Mucosa of descending colon (tissue), 3 donors: ENCODE measurements at regions not wholly inside any gene's neighbourhood (a gene's known extent, or its start where the extent isn't known, plus 50 kb on each side); places are given as distances from the start of the nearest gene placed in this dataset.
A peak's percentile ranks its signal among the peaks of the same experiment; 100 is the strongest.

Experiments
- ATAC-seq: fragments of 200-7000 bp; cut with Tn5 transposase; one replicate; pipeline ENCODE4 v1.9.1; 2020; ENCODE audit warnings: mild to moderate bottlenecking, moderate library complexity
- DNase-seq, 3 donors: peaks; one replicate each; pipeline ENCODE4 v3.0.0-alpha.2; 2020
- H3K36me3 ChIP-seq: fragments of 200-600 bp; one replicate; pipeline ENCODE4 v1.8.0; 2021; ENCODE audit warnings: low read depth, mild to moderate bottlenecking
- H3K4me1 ChIP-seq: fragments of 200-600 bp; one replicate; pipeline ENCODE4 v1.8.0; 2021; ENCODE audit warnings: low read depth, mild to moderate bottlenecking
- H3K4me3 ChIP-seq: fragments of 200-600 bp; one replicate; pipeline ENCODE4 v1.8.0; 2021; ENCODE audit warnings: mild to moderate bottlenecking
- H3K9me3 ChIP-seq: fragments of 200-600 bp; one replicate; pipeline ENCODE4 v1.8.0; 2021; ENCODE audit warnings: mild to moderate bottlenecking
- CTCF ChIP-seq: fragments of 200-600 bp; IDR thresholded peaks from one replicate; pipeline ENCODE4 v1.8.0; 2022; ENCODE audit warnings: antibody characterized with exemption, mild to moderate bottlenecking
- intact Hi-C, 2 donors: fragments of 100-400 bp; cut with DNase I in 1 of 2; cut with micrococcal nuclease in 1 of 2; formaldehyde crosslinking; loops; one replicate each; pipeline versions ENCODE4 v1.11.0 to v1.11.1; 2022; cut with DNase I, micrococcal nuclease
- donor health status: DM: no; HTN: no; CAD: no; lungs with moderate emphysema.
- donor health status: DM: no; HTN: no; CAD: no.
- donor health status: DM: no; HTN: yes; CAD: no.

- H3K4me1 ChIP-seq, result no peaks in the 10 kb centered on the region
- no peaks in the 10 kb centered on the region for H3K9me3 ChIP-seq
- no peaks in the 10 kb centered on the region for H3K36me3 ChIP-seq
- DNase-seq, result no peak
- intact Hi-C loops, result no loop called here
- no peak for TF ChIP-seq CTCF
- no peak for ATAC-seq
- no peak overlapping the region for H3K4me3 ChIP-seq
These were observed 440.0 kb downstream of the RFC3 start for GRCh38 chr13:34257966-34258365.

GRCh38 chr13:34258646-34259386 is 440.9 kb downstream of the RFC3 start:
- intact Hi-C loops, result no loop called here
- no peak for TF ChIP-seq CTCF

GRCh38 chr13:34263681-34264080 is 445.7 kb downstream of the RFC3 start:
- no peaks in the 10 kb centered on the region for H3K9me3 ChIP-seq
- H3K36me3 ChIP-seq, result no peaks in the 10 kb centered on the region
- TF ChIP-seq CTCF, result no peak
- DNase-seq, result no peak
- H3K4me3 ChIP-seq, result no peak overlapping the region
- intact Hi-C loops, result no loop called here
- H3K4me1 ChIP-seq, result no peaks in the 10 kb centered on the region
- no peak for ATAC-seq

More at GRCh38 chr13:34258646-34259386, 440.9 kb downstream of the RFC3 start:
- H3K9me3 ChIP-seq, result no peaks in the 10 kb centered on the region
- no peaks in the 10 kb centered on the region for H3K36me3 ChIP-seq
- no peak for ATAC-seq
- no peak overlapping the region for H3K4me3 ChIP-seq
- H3K4me1 ChIP-seq, result no peaks in the 10 kb centered on the region
- DNase-seq, result no peak

GRCh38 chr13:34265046-34265679 is 447.2 kb downstream of the RFC3 start:
- no peak for TF ChIP-seq CTCF
- no peaks in the 10 kb centered on the region for H3K4me1 ChIP-seq
- ATAC-seq (no peak), DNase-seq (no peak)
- intact Hi-C loops, result no loop called here
- H3K4me3 ChIP-seq, result no peak overlapping the region
- no peaks in the 10 kb centered on the region for H3K36me3 ChIP-seq
- H3K9me3 ChIP-seq, result no peaks in the 10 kb centered on the region

GRCh38 chr13:34276764-34277163 is 458.8 kb downstream of the RFC3 start:
- Histone ChIP-seq H3K9me3 (no peaks in the 10 kb centered on the region), H3K36me3 (no peaks in the 10 kb centered on the region), H3K4me1 (no peaks in the 10 kb centered on the region), H3K4me3 (no peak overlapping the region)
- ATAC-seq (peak; percentile 50), DNase-seq (no peak)
- intact Hi-C loops, result no loop called here
- TF ChIP-seq CTCF, result no peak
